ENCODE measurements at regions not wholly inside any gene's neighbourhood (a gene's known extent, or its start where the extent isn't known, plus 50 kb on each side); places are given as distances from the start of the nearest gene placed in this dataset.

GRCh38 chr3:6079561-6080179, 781.2 kb upstream of the GRM7 start:
- no peak for TF ChIP-seq CTCF (IDR thresholded peaks at IDR 0.05)
- TF ChIP-seq POLR2A (IDR thresholded peaks at IDR 0.05) = no peak
- no peak for TF ChIP-seq POLR2AphosphoS5 (IDR thresholded peaks at IDR 0.05)
- TF ChIP-seq EP300 (IDR thresholded peaks at IDR 0.05) = no peak
